Gastrocnemius medialis (tissue), 4 donors: ENCODE measurements at regions not wholly inside any gene's neighbourhood (a gene's known extent, or its start where the extent isn't known, plus 50 kb on each side); places are given as distances from the start of the nearest gene placed in this dataset.

ENCODE experiments used
- ATAC-seq, 2 donors: fragments of 150-250 bp; one replicate each; pipeline ENCODE4 v1.9.1; 2016
- DNase-seq, 2 donors: peaks; one replicate each; pipeline ENCODE4 v3.0.0-alpha.2; 2019
- H3K27ac ChIP-seq, 4 donors: fragments of 200-600 bp; sonication (generic); 1 replicate in 1 of 4; 2 replicates in 3 of 4; pipeline ENCODE4 v1.5.1; 2016 to 2018; ENCODE audit warnings: mild to moderate bottlenecking in 2 of 4, moderate library complexity in 1 of 4
- H3K27me3 ChIP-seq, 3 donors: fragments of 200-600 bp; sonication (generic) in 2 of 3; 1 replicate in 1 of 3; 2 replicates in 2 of 3; pipeline versions ENCODE4 v1.5.1 to v1.6.0; 2016 to 2019; ENCODE audit warnings: mild to moderate bottlenecking in 1 of 3, moderate library complexity in 1 of 3
- H3K36me3 ChIP-seq, 2 donors: fragments of 200-600 bp; sonication (generic) in 1 of 2; one replicate each; pipeline ENCODE4 v1.5.1; 2017 to 2018
- H3K4me1 ChIP-seq, 2 donors: fragments of 200-600 bp; sonication (generic) in 1 of 2; one replicate each; pipeline ENCODE4 v1.5.1; 2016 to 2017; ENCODE audit warnings: mild to moderate bottlenecking in 2 of 2
- H3K4me3 ChIP-seq, 4 donors: fragments of 200-600 bp; sonication (generic) in 3 of 4; 1 replicate in 1 of 4; 2 replicates in 3 of 4; pipeline ENCODE4 v1.5.1; 2016 to 2019; ENCODE audit warnings: mild to moderate bottlenecking in 2 of 4
- H3K9me3 ChIP-seq, 3 donors: fragments of 200-600 bp; sonication (generic) in 2 of 3; 1 replicate in 1 of 3; 2 replicates in 2 of 3; pipeline ENCODE4 v1.5.1; 2016 to 2019
- CTCF ChIP-seq, 5 experiments: fragments of 450-650 bp in 3 of 5; fragments of 200-600 bp in 2 of 5; sonication (generic) in 2 of 5; IDR thresholded peaks in 4 of 5; conservative IDR thresholded peaks in 1 of 5; 1 replicate in 4 of 5; 2 replicates in 1 of 5; pipeline ENCODE4 v1.5.1; 2016 to 2019; ENCODE audit warnings: antibody characterized with exemption in 5 of 5, mild to moderate bottlenecking in 3 of 5, moderate library complexity in 3 of 5
- POLR2A ChIP-seq, 2 donors: fragments of 450-650 bp; IDR thresholded peaks; one replicate each; pipeline ENCODE4 v1.6.1; 2017; ENCODE audit warnings: antibody characterized with exemption in 2 of 2, mild to moderate bottlenecking in 2 of 2, moderate library complexity in 2 of 2
- in situ Hi-C, 4 donors: fragments of 200-750 bp; cut with MboI; loops; one replicate each; pipeline versions ENCODE4 v1.15.0 to v1.8.0; 2017; ENCODE audit warnings: low sequenced_read_pairs in 4 of 4
- intact Hi-C: fragments of 100-400 bp; cut with DNase I; formaldehyde crosslinking; loops from one replicate; pipeline ENCODE4 v1.15.1; 2023; ENCODE audit warnings: low total_unique reads

GRCh38 chr16:50427107-50427506 lies 58.3 kb upstream of the BRD7 start:
- Histone ChIP-seq H3K9me3 (no peaks in the 10 kb centered on the region), H3K27me3 (peaks cover 0 to 3% (median 2%) of the 10 kb centered on the region in 3 donors), H3K36me3 (no peaks in the 10 kb centered on the region), H3K4me3 (no peak overlapping the region), H3K4me1 (no peaks in the 10 kb centered on the region), H3K27ac (no peak overlapping the region)
- intact Hi-C loops, result no loop called here
- in situ Hi-C loops, result no loop called here
- DNase-seq (no peak), ATAC-seq (no peak)
- TF ChIP-seq CTCF (IDR thresholded peaks at IDR 0.05 in 4 of 5, conservative IDR thresholded peaks at IDR 0.05 in 1 of 5), result no peak
- TF ChIP-seq POLR2A (IDR thresholded peaks at IDR 0.05), result no peak

GRCh38 chr16:50425648-50426047 lies 56.9 kb upstream of the BRD7 start:
- H3K27ac ChIP-seq, result no peak overlapping the region
- H3K4me1 ChIP-seq, result no peaks in the 10 kb centered on the region
- ATAC-seq (no peak), DNase-seq (no peak)
- intact Hi-C loops, result no loop called here
- H3K36me3 ChIP-seq, result no peaks in the 10 kb centered on the region
- no peak for TF ChIP-seq CTCF (IDR thresholded peaks at IDR 0.05 in 4 of 5, conservative IDR thresholded peaks at IDR 0.05 in 1 of 5)
- TF ChIP-seq POLR2A (IDR thresholded peaks at IDR 0.05), result no peak
- no peak overlapping the region for H3K4me3 ChIP-seq
- H3K27me3 ChIP-seq, result peaks cover 0 to 7% (median 3%) of the 10 kb centered on the region in 3 donors
- in situ Hi-C loops, result no loop called here
- no peaks in the 10 kb centered on the region for H3K9me3 ChIP-seq

- TF ChIP-seq POLR2A (IDR thresholded peaks at IDR 0.05) (no peak), CTCF (IDR thresholded peaks at IDR 0.05 in 4 of 5, conservative IDR thresholded peaks at IDR 0.05 in 1 of 5) (no peak)
- in situ Hi-C loops (no loop called here), intact Hi-C loops (no loop called here)
- no peak overlapping the region for H3K4me3 ChIP-seq
- H3K4me1 ChIP-seq, result no peaks in the 10 kb centered on the region
- ATAC-seq (no peak), DNase-seq (no peak)
- peaks cover 0 to 7% (median 3%) of the 10 kb centered on the region in 3 donors for H3K27me3 ChIP-seq
- H3K36me3 ChIP-seq, result no peaks in the 10 kb centered on the region
- H3K9me3 ChIP-seq, result no peaks in the 10 kb centered on the region
- H3K27ac ChIP-seq, result no peak overlapping the region
These were observed 56.3 kb upstream of the BRD7 start for GRCh38 chr16:50425044-50425443.

- peaks cover 0 to 7% (median 3%) of the 10 kb centered on the region in 3 donors for H3K27me3 ChIP-seq
- H3K36me3 ChIP-seq, result no peaks in the 10 kb centered on the region
- intact Hi-C loops (no loop called here), in situ Hi-C loops (no loop called here)
- TF ChIP-seq POLR2A (IDR thresholded peaks at IDR 0.05) (no peak), CTCF (IDR thresholded peaks at IDR 0.05 in 4 of 5, conservative IDR thresholded peaks at IDR 0.05 in 1 of 5) (no peak)
- H3K4me3 ChIP-seq, result no peak overlapping the region
- no peak for ATAC-seq
- no peak overlapping the region for H3K27ac ChIP-seq
- no peaks in the 10 kb centered on the region for H3K4me1 ChIP-seq
- peaks cover 0 to 12% (median 0%) of the 10 kb centered on the region in 3 donors for H3K9me3 ChIP-seq
- no peak for DNase-seq
These were observed 54.1 kb upstream of the BRD7 start for GRCh38 chr16:50422926-50423325.

GRCh38 chr16:50419116-50419515 lies 50.3 kb upstream of the BRD7 start:
- no peak for ATAC-seq
- intact Hi-C loops (no loop called here), in situ Hi-C loops (no loop called here)
- Histone ChIP-seq H3K27me3 (peaks cover 0 to 7% (median 3%) of the 10 kb centered on the region in 3 donors), H3K9me3 (peaks cover 0 to 17% (median 0%) of the 10 kb centered on the region in 3 donors), H3K27ac (no peak overlapping the region), H3K36me3 (no peaks in the 10 kb centered on the region), H3K4me1 (no peaks in the 10 kb centered on the region), H3K4me3 (no peak overlapping the region)
- TF ChIP-seq POLR2A (IDR thresholded peaks at IDR 0.05) (no peak), CTCF (IDR thresholded peaks at IDR 0.05 in 4 of 5, conservative IDR thresholded peaks at IDR 0.05 in 1 of 5) (no peak)
- no peak for DNase-seq
